ENCODE measurements at regions not wholly inside any gene's neighbourhood (a gene's known extent, or its start where the extent isn't known, plus 50 kb on each side); places are given as distances from the start of the nearest gene placed in this dataset.

- TF ChIP-seq CTCF (IDR thresholded peaks at IDR 0.05) (no peak), POLR2A (IDR thresholded peaks at IDR 0.05) (no peak)
These were observed 70.2 kb upstream of the ARRDC4 start for GRCh38 chr15:97890307-97890706.

Measured in ovary (tissue), 3 donors.